Esophagus squamous epithelium (tissue), 5 donors: ENCODE measurements at regions not wholly inside any gene's neighbourhood (a gene's known extent, or its start where the extent isn't known, plus 50 kb on each side); places are given as distances from the start of the nearest gene placed in this dataset.

Experiments
- DNase-seq: peaks from one replicate; lab custom pipeline; 2025; lab: John Stamatoyannopoulos, UW
- H3K27ac ChIP-seq, 4 donors: fragments of 200-600 bp; sonication (generic); one replicate each; pipeline ENCODE4 v1.5.1; 2016 to 2019; ENCODE audit warnings: mild to moderate bottlenecking in 1 of 4
- H3K27me3 ChIP-seq, 4 donors: fragments of 200-600 bp; sonication (generic); 1 replicate in 3 of 4; 2 replicates in 1 of 4; pipeline versions ENCODE4 v1.5.1 to v1.6.0; 2017 to 2021; ENCODE audit warnings: antibody characterized with exemption in 1 of 4
- H3K36me3 ChIP-seq, 3 donors: fragments of 200-600 bp; sonication (generic); one replicate each; pipeline ENCODE4 v1.5.1; 2016 to 2019
- H3K4me1 ChIP-seq, 3 donors: fragments of 200-600 bp; sonication (generic); one replicate each; pipeline ENCODE4 v1.5.1; 2017 to 2019
- H3K4me3 ChIP-seq, 4 donors: fragments of 200-600 bp; sonication (generic); 1 replicate in 3 of 4; 2 replicates in 1 of 4; pipeline ENCODE4 v1.5.1; 2016 to 2019; ENCODE audit warnings: mild to moderate bottlenecking in 2 of 4, moderate library complexity in 1 of 4
- H3K9me3 ChIP-seq, 3 donors: fragments of 200-600 bp; sonication (generic); one replicate each; pipeline ENCODE4 v1.5.1; 2016 to 2019
- POLR2A ChIP-seq, 4 donors: fragments of 450-650 bp; IDR thresholded peaks; one replicate each; pipeline ENCODE4 v1.6.1; 2017; ENCODE audit warnings: antibody characterized with exemption in 4 of 4, mild to moderate bottlenecking in 4 of 4, moderate library complexity in 3 of 4
- WGBS, 2 donors: methylation state at CpG; one replicate each; pipeline ENCODE4 v1.1.5; 2018; 5-methylcytosine and 5-hydroxymethylcytosine counted together
- intact Hi-C: fragments of 100-400 bp; cut with DNase I; formaldehyde crosslinking; loops from one replicate; pipeline ENCODE4 v1.15.0; 2022
- TF ChIP-seq, protein P1 (sequence below), 6 experiments: fragments of 450-650 bp in 4 of 6; fragments of 200-600 bp in 2 of 6; sonication (generic) in 2 of 6; IDR thresholded peaks; one replicate each; pipeline ENCODE4 v1.5.1; 2016 to 2019; ENCODE audit warnings: antibody characterized with exemption in 6 of 6, mild to moderate bottlenecking in 4 of 6, moderate library complexity in 4 of 6
- donor health status: DM: yes; HTN: yes; CAD: no.

DNA sequence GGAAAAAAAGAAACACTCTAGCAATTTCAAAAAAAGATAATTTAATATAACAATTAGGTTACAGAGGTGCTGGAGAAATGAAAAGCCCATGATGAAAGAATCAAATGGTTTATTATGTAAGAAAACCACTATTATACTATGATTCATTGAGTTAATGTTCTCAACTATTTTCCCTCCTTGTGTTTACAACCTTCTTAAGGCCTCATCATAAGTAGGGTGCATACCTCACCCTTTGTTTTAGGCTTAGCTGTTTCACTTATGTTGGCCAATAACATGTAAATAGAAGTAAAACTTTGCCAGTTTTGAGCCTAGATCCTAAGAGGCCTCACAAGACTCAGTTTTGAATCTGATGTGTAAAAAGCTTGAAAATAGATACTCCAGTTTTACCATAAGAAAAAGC lies 418.3 kb upstream of the DDX18 start:
- TF ChIP-seq POLR2A (IDR thresholded peaks at IDR 0.05), result no peak
- TF ChIP-seq, protein P1, sequence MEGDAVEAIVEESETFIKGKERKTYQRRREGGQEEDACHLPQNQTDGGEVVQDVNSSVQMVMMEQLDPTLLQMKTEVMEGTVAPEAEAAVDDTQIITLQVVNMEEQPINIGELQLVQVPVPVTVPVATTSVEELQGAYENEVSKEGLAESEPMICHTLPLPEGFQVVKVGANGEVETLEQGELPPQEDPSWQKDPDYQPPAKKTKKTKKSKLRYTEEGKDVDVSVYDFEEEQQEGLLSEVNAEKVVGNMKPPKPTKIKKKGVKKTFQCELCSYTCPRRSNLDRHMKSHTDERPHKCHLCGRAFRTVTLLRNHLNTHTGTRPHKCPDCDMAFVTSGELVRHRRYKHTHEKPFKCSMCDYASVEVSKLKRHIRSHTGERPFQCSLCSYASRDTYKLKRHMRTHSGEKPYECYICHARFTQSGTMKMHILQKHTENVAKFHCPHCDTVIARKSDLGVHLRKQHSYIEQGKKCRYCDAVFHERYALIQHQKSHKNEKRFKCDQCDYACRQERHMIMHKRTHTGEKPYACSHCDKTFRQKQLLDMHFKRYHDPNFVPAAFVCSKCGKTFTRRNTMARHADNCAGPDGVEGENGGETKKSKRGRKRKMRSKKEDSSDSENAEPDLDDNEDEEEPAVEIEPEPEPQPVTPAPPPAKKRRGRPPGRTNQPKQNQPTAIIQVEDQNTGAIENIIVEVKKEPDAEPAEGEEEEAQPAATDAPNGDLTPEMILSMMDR (IDR thresholded peaks at IDR 0.05), result no peak
- no peak for DNase-seq
- intact Hi-C loops, result no loop called here
- no peaks in the 10 kb centered on the region for H3K9me3 ChIP-seq
- H3K27me3 ChIP-seq, result no peaks in the 10 kb centered on the region
- H3K4me3 ChIP-seq, result no peak overlapping the region
- no peaks in the 10 kb centered on the region for H3K36me3 ChIP-seq
- no peaks in the 10 kb centered on the region for H3K4me1 ChIP-seq
- no peak overlapping the region for H3K27ac ChIP-seq

DNA sequence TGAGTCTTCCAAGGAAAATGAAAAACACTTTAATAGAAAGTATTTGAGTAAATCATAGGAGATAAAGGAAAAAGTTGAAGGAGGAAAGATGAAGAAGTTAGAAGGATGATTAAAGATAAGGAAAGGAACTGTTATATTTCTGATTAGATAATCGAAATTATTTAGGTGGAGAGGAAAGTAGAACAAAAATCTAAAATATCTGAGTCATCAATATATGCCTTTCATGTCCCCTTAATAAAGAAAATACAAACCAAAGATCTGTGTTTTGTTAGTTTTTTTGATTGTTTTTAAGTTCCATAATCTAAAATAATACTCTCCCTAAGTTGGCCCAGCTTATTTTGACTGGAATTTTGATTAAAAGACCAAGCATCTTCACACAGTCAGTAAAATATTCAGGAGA lies 412.9 kb upstream of the DDX18 start:
- Histone ChIP-seq H3K27ac (no peak overlapping the region), H3K4me1 (no peaks in the 10 kb centered on the region), H3K36me3 (no peaks in the 10 kb centered on the region), H3K9me3 (no peaks in the 10 kb centered on the region), H3K4me3 (no peak overlapping the region), H3K27me3 (no peaks in the 10 kb centered on the region)
- no peak for DNase-seq
- TF ChIP-seq POLR2A (IDR thresholded peaks at IDR 0.05), result no peak
- TF ChIP-seq, protein P1 (IDR thresholded peaks at IDR 0.05), result no peak
- intact Hi-C loops, result no loop called here
- WGBS, 2 donors, result 16 to 38% methylated on average over 1 of the region's 1 CpG

DNA sequence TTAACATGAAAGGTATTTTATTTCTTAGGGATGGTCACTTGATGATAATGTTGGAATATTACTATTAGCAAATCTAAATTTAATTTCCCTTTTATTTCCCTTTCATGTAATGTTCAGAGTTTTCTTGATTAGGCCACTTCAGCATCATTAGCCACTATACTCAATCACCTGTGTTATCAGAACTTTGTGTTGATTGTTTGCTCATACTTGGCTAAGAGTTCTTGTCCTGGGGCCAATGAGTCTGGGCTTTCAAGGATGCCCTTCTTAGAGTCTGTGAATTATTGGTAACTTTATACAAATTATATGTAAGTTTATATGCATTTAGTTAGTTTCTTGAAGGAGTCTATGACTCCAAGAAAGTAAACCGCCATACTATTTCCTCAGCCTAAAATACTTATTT lies 408.0 kb upstream of the DDX18 start:
- Histone ChIP-seq H3K4me1 (no peaks in the 10 kb centered on the region), H3K4me3 (no peak overlapping the region), H3K27ac (no peak overlapping the region), H3K27me3 (no peaks in the 10 kb centered on the region), H3K36me3 (no peaks in the 10 kb centered on the region), H3K9me3 (no peaks in the 10 kb centered on the region)
- TF ChIP-seq POLR2A (IDR thresholded peaks at IDR 0.05), result no peak
- TF ChIP-seq, protein P1 (IDR thresholded peaks at IDR 0.05), result no peak
- 90 to 96% methylated on average over 1 of the region's 1 CpG for WGBS, 2 donors
- intact Hi-C loops, result no loop called here
- DNase-seq, result no peak

DNA sequence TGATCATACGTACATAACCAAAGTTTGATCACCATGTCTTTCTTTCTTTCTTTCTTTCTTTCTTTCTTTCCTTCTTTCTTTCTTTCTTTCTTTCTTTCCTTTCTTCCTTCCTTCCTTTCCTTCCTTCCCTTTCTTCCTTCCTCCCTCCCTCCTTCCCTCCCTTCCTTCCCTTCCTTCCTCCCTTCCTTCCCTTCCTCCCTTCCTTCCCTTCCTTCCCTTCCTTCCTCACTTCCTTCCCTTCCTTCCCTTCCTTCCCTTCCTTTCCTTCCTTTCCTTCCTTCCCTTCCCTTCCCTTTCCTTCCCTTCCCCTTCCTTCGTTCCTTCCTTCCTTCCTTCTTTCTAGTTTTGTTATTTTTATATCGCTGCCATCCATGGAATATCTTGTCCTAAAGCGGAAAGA lies 406.7 kb upstream of the DDX18 start:
- H3K4me1 ChIP-seq, result no peaks in the 10 kb centered on the region
- intact Hi-C loops, result no loop called here
- TF ChIP-seq, protein P1 (IDR thresholded peaks at IDR 0.05), result no peak
- no peak for TF ChIP-seq POLR2A (IDR thresholded peaks at IDR 0.05)
- no peaks in the 10 kb centered on the region for H3K9me3 ChIP-seq
- no peak overlapping the region for H3K4me3 ChIP-seq
- no peaks in the 10 kb centered on the region for H3K36me3 ChIP-seq
- H3K27me3 ChIP-seq, result no peaks in the 10 kb centered on the region
- DNase-seq, result no peak
- 71 to 80% methylated on average over 4 of the region's 4 CpGs for WGBS, 2 donors
- no peak overlapping the region for H3K27ac ChIP-seq

DNA sequence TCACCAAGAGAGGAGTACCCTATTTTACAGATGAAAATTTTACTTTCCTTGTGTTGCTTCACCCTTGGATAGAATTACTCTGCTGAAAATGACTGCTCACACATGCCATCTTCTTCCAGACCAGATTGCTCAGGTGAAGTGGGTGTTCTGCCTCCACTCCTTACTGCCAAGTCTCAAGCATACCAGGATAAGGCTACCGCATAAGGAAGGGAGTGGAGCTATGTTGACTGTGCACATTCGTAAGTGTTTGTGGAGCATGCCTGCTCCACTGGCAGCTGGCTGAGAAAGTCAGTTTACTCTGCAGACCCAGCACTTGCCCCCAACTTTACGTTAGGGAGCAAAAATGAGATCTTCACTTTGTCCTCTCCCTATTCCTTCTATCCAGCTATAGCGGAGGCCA lies 405.0 kb upstream of the DDX18 start:
- DNase-seq, result no peak
- no peaks in the 10 kb centered on the region for H3K27me3 ChIP-seq
- no peak overlapping the region for H3K4me3 ChIP-seq
- no peaks in the 10 kb centered on the region for H3K36me3 ChIP-seq
- WGBS, 2 donors, result 74 to 79% methylated on average over 4 of the region's 4 CpGs
- H3K4me1 ChIP-seq, result no peaks in the 10 kb centered on the region
- no peaks in the 10 kb centered on the region for H3K9me3 ChIP-seq
- no peak overlapping the region for H3K27ac ChIP-seq
- intact Hi-C loops, result no loop called here
- TF ChIP-seq, protein P1 (IDR thresholded peaks at IDR 0.05), result no peak
- TF ChIP-seq POLR2A (IDR thresholded peaks at IDR 0.05), result no peak
